ENCODE measurements at regions not wholly inside any gene's neighbourhood (a gene's known extent, or its start where the extent isn't known, plus 50 kb on each side); places are given as distances from the start of the nearest gene placed in this dataset.
A peak's percentile ranks its signal among the peaks of the same experiment; 100 is the strongest.

DNA sequence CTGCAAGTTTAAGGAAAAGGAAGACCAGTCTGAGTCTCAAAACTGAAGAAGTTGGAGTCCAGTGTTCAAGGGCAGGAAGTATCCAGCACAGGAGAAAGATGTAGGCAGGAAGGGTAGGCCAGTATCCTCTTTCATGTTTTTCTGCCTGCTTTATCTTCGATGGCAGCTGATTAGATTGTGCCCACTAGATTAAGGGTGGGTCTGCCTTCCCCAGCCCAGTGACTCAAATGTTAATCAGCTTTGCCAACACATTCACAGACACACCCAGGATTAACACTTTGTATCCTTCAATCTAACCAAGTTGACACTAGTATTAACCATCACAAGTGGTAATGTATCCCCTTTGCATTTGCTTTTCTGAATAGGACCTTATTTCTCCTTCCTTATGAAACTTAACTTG is 535.9 kb upstream of the FTMT start:
- FAIRE-seq (no peak), DNase-seq (ENCODE audit: low spot score) (no peak)

DNA sequence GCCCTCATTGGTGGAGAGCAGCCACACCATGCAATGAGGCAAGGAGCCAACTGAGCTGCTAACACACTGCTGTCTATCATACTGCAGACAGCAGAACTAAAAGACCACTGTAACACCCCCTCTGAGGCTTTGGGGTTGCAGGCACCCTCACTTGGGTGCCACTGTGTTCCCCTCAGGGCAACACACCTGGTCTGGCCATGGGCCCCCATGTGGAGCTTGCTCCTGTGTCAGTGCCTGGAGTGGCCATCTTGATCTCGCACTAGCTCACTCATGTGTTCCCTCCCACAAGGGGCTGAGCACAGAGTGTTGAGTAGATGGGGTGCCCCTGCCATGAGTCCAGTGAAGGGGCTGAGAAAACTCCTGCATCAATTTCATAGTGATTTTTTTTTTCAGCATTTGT is 532.4 kb upstream of the FTMT start:
- no peak for FAIRE-seq
- DNase-seq (ENCODE audit: low spot score), result no peak

DNA sequence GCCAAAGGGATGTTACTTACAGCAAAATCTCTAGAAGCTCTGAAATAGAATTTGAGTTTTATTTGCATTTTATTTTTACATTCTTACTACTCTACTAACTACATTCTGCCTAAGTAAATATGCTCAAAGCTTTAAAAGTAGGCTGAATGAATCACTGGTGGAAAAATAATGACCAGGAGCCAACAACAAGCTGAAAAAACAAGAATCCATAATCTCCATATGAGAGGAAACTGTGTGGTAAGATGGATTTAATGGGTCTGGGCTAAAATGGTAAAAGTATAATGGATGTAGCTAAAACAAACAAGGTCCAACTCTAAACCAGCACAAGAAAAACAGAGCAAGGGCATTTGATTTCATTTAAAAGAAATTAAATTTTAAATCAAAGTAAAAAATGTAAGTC is 525.8 kb upstream of the FTMT start:
- DNase-seq (ENCODE audit: low spot score) (no peak), FAIRE-seq (no peak)

DNA sequence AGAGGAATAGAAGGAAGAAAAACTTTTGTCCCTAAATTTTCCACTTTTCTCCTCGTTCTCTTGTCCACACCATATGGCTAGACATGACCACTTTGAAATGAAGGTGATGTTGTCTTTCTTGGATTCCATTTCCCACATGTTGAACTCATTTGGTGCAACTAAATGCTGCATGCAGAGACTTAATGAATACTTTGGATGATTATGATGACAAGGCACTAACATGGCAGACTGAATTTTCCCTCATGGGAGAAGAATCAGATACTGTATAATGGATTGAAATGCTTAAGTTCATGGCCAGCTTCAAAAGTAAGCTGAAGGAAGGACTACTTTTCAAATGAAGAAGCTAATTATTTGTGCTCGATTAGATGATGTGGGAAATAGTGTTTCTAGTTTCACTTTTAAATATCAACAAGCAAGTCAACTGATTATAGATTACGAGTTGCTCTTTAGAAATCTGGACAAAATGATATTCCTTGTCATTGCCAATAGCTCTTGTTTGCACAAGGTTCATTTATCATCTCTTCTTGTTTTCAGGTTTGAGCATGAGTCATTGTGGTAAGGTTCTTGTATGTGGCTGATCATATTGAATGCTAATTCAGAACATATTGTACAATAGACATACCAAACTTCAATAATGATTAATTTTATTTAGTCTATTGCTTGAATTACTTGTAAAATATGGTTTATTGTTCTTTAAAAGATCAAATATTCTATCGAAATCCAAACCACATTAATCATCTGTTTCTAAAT is 501.3 kb upstream of the FTMT start:
- FAIRE-seq, result no peak
- DNase-seq (ENCODE audit: low spot score), result no peak

DNA sequence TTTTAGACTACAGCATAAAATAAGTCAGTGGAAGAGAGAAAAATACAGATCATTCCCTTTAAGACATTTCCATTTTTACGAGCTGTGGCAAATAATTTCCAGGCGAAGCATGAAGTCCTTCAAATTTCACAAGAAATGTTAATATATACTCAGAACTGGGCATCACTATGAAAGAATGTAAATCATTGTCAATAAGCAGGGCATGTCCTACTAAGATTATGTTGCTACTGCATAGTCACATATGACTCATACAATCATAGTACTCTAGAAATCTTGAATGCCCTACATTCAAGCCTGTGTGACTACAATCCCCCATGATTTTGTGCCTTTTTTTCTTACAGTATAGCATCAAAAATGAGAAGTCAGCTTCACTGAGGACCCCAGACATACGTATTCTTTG is 485.2 kb upstream of the FTMT start:
- FAIRE-seq (no peak), DNase-seq (ENCODE audit: low spot score) (peak; percentile 8)

DNA sequence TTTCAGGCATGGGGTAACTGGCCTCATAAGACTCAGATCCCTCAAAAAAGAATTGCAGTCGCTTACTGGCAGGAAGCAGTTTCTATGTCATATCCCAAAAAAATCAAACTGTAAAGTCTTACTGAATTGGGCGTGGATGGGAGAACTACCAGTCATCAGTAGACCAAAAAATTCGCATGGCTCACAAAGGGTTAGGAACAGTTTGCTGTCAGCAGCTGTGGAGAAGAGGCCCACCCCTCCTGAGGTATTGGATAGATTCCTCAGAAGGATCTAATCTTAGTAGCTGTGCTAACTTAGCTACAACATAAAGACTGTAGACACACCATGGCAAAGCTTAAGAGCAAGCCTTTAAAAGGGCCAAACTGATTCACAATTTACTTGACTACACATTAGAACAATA is 478.3 kb upstream of the FTMT start:
- FAIRE-seq (no peak), DNase-seq (ENCODE audit: low spot score) (no peak)

DNA sequence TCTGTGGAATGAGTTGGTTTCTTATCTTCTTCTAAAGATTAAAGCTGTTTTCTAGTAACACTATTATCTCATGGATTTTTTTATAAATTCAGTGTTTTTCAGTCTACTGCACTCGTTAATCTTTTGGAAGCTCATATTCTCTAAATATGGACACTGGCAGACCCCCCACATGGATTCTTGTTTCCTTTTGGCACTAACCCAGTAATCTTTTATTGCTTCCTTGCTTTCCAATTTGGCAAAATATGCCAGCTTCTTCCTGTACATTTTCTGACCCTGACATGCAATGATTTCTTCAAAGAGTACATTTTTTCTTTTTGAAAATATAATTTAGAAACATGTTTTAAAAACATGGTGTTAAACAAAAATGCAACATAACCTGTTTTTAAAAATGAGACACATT is 474.2 kb upstream of the FTMT start:
- DNase-seq (ENCODE audit: low spot score), result no peak
- no peak for FAIRE-seq

DNA sequence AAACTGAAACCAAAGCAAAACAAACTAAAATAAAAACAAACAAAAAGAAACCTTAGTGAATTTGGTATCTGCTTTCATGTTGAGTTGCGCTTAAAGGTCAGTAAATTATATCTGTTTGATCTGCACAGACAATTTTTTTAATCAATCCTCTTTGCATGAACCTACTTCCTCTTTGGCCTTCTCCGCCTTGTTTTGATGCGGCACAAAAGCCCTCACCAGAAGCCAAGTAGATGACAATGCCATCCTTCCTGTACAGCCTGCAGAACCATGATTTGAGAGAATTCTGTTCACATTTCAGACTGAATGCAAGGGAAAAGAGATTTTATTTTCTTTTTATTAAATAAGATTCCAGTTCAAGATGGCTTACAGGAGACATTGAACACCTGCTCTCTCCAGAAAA is 473.6 kb upstream of the FTMT start:
- no peak for DNase-seq (ENCODE audit: low spot score)
- no peak for FAIRE-seq

DNA sequence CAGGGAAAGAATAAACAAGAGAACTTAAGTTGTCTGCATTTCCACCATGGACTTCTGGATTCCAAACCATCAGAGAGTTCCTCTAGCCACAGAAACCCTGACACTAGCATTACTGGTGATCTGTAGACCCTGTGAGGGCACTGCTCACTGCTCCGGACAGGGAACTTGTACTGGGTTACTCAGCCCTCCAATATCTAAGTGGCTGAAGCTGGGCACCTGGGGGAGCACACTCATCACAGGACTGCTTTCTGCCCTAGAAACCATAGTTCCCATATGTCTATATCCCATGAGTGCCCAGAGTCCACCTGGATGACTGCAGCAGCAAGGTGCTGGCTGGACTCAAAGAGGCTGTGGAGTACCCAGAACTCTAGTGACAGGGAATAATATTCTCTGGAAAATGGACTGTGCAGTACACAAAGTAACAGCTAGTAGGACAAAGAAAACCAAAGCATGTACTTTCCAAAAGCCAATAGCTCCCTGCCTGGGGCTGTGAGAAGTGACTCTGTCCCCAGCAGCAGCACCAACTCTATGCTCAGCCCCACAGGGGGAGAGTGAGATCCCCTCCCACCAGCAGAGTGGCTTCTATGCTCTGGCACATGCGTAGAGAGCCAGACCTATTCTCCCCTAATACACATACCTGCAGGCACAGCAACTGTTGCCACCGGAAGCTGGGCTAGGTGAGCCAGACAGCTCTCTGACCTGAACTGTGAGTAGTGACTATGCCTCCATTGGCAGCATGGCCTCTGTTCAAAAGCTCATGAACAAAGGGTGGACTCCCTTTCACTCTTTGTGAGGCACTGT is 472.9 kb upstream of the FTMT start:
- FAIRE-seq, result no peak

DNA sequence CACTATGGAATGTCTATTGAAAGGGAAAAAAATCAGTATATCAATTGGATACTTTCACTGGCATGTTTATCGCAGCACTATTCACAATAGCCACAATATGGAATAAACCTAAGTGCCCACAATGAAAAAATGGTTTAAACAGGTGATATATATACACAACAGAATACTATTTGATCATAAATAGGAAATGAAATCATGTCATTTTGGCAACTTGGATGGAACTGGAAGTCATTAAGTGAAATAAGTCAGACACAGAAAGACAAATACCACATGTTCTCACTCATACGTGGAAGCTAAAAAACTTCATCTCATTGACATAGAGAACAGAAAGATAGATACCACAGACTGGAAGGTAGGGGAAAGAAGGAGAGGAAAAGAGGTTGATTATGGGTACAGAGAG is 471.6 kb upstream of the FTMT start:
- FAIRE-seq, result no peak
- DNase-seq (ENCODE audit: low spot score), result no peak

More for the DNA sequence above, 472.9 kb upstream of the FTMT start:
- no peak for DNase-seq (ENCODE audit: low spot score)

DNA sequence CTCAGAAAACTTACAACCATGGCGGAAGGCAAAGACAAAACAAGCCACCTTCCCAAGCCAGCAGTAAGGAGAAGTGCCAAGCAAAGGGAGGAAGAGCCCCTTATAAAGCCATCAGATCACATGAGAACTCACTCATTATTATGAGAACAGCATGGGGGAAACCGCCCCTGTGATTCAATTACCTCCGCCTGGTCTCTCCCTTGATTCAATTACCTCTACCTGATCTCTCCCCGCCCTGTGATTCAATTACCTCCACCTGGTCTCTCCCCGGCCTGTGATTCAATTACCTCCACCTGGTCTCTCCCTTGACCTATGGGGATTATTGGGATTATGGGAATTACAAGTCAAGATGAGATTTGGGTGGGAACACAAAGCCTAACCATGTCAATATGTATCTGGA is 467.3 kb upstream of the FTMT start:
- FAIRE-seq (no peak), DNase-seq (ENCODE audit: low spot score) (no peak)

DNA sequence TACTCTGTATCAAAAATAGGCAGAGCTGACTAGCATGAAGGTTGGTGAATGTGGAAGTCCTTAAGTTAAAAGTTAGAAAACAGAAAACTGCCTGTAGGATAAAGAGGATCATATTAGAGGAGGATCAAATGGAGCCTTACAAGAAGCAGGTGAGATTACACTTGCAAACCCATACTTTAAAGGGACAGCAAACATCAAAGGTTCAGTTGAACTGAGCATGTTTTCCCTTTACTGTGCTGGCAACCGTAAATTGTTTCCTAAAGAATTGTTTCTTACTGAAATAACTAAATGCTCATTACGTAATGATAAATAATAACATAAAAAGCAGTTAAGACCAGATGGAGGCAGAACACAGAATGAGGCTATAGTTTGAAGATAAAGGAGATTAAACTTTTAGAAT is 465.3 kb upstream of the FTMT start:
- DNase-seq (ENCODE audit: low spot score) (no peak), FAIRE-seq (no peak)

DNA sequence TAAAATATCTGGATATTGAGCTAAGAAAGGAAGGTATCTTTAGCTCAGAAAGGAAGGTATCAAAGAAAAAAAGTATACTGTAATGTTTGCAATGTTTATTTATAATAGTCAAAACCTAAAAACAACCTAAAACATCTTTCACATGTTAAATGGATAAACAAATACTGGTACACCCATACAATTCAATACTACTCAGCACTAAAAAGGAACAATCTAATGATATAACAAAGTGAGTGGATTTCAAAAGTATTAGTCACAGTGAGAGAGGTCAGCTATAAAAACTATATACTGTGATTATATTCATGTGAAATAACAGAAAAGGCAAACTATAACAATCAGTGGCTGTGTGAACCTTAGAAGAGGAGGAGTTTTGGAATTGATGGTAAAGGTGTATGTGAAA is 455.0 kb upstream of the FTMT start:
- no peak for FAIRE-seq
- DNase-seq (ENCODE audit: low spot score), result no peak

DNA sequence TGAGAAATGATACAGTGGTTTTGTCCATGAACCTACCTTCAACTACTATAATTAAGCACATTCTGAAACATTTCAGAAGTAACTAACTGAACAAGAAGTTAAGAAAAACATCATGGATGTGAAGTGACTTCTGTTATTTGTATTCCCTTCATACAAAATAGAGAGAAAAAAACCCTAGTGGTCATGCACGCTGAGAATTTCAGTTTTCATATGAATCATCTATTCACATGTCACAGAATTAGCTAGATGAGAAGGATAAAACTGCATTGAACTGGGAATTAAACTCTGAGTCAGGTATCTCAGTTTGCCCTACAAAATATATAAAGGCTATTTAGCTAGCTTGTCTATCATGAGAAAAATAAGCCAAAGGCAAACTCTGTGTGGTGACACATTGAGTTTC is 451.8 kb upstream of the FTMT start:
- DNase-seq (ENCODE audit: low spot score) (no peak), FAIRE-seq (no peak)

DNA sequence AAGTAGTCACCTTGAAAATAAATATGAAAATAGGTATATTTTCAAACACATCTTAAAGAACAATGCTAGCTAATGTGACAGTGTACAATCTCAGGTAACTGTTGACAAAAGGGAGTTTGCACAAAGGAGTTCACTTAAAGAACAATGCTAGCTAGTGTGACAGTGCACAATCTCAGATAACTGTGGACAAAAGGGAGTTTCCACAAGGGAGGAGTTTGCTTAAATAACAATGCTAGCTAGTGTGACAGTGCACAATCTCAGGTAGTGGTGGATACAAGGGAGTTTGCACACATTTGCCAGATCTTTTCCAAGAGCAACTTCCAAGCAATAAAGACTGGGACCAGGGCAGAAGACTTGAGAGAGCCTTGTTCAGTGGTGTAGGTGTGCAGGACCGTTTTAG is 442.9 kb upstream of the FTMT start:
- FAIRE-seq (no peak), DNase-seq (ENCODE audit: low spot score) (no peak)

DNA sequence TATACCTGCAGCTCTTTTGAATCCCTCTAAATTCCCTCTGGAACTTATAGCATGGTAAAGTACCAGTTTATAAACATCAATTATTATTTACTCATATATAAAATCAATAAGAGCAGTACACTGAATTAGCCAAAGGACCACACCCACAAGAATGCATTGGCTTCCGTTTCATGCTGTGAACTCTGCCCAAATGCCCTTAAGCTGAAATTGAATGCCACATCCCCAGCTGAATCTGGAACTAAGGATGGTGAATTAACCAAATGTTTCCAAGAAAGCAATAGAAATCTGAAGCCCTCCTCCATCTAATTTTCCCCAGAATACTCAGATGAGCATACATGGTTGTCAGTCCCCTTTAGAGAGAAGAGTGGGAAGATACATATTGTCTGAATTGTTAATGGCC is 436.4 kb upstream of the FTMT start:
- no peak for FAIRE-seq

DNA sequence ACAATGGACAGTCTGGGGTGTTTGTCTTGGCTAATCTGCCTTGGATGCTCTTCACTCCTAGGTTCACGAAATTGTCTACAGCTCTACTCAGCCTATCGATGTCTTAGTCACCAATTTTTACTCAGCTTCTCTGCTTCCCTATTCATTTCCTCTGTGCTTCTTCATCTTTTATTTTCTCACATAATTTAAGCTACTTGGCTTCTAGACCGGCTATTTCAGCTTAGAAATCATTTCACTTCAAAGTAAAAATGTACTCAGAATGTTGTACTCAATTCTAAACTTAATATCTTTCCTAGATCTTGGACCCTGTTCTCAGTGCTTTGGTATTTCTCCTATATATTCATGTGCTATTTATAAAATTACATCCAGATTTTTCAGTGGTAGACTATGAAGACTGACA is 430.0 kb upstream of the FTMT start:
- no peak for DNase-seq (ENCODE audit: low spot score)
- FAIRE-seq, result no peak

More for the DNA sequence above, 436.4 kb upstream of the FTMT start:
- no peak for DNase-seq (ENCODE audit: low spot score)

DNA sequence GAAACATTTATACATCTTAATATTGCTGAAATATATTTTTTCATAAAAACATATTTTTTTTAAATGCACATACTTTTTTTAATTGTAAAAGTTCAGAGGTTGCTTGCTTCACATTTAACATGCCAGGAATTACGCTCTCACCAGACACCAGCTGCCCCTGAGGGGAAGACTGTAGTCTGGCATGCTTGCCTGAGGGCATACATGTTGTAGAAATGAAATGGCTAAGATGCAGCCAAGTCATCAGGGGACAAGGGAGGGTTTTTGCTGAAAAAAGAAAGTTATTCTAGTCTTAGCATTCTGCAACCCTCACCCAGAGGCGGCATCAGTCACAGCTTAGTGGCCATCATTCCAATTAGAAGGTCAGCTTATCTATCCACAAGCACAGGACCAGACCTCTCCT is 426.7 kb upstream of the FTMT start:
- DNase-seq (ENCODE audit: low spot score) (no peak), FAIRE-seq (no peak)

DNA sequence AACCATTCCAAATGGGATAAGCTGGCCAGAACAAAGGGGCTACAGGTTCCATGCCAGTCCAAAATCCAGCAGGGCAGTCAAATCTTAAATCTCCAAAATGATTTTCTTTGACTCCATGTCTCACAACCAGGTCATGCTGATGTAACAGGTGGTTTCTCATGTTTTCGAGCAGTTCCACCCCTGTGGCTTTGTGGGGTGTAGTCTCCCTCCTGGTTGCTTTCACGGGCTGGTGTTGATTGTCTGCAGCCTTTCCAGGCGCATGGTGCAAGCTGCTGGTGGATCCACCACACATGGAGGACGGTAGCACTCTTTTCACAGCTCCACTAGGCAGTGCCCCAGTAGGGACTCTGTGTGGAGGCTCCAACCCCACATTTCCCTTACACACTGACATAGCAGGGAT is 425.5 kb upstream of the FTMT start:
- FAIRE-seq, result no peak
- DNase-seq (ENCODE audit: low spot score), result no peak

DNA sequence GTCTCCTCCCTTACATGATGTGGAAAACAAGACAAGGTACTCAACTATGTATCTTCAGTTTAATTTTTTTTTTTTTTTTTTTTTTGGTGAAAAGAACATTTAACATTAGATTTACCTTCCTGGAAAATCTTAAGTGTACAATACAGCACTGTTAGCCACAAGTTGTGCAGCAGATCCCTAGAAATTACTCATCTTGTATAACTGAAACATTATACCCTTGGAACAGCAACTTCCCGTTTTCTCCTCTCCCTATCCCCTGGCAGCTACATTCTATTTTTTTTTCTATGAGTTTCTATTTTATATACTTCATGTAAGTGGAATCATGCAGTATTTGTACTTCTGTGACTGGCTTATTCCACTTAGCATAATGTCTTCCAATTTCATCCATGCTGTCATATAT is 421.9 kb upstream of the FTMT start:
- DNase-seq (ENCODE audit: low spot score) (no peak), FAIRE-seq (no peak)

DNA sequence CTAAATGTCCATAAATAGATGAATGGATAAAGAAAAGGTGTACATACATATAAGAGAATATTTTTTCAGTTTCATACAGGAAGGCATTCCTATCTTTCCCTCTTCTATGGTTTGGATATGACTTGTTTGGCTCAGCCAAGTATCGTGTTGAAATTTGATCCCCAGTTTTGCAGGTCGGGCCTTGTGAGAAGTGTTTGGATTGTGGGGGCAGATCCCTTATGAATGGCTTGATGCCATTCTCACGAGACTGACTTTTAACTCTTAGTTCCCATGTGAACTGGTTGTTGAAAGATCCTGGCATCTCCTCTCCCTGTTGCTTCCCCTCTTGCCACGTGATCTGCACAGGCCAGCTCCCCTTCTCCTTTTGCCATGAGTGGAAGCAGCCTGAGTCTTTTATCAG is 421.1 kb upstream of the FTMT start:
- DNase-seq (ENCODE audit: low spot score) (no peak), FAIRE-seq (no peak)

DNA sequence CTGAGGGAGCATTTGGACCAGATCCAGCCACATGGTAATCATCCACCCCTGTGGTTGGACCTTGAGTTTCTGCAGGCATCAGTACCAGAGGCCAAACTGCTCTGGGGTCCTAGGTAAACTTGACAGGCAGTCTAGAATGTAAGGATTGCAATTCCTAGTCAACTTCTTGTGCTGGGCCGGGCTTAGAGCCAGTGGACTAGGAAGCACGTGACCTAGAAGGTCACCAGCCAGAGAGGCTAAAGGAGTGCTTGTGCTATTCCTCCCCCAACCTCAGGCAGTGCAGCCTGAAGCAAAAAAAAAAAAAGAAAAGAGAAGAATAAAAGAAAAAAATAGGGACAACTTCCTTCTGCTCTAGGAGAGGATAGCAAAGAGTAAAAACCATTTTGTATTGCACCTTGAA is 406.2 kb upstream of the FTMT start:
- DNase-seq (ENCODE audit: low spot score) (no peak), FAIRE-seq (no peak)

DNA sequence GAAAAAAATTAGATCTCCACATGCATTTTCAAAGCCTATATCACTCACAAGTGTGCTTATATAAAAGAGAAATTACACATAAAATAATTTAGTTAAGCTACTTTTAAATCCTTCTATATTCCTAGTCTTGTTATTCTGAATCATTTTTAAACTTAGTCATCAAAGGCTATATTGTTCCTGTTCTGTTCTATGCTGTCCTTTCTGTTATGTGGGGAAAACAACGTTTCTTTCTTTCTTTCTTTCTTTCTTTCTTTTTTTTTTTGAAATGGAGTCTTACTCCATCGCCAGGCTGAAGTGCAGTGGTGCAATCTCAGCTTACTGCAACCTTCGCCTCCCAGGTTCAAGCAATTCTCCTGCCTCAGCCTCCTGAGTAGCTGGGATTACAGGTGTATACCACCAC is 389.2 kb upstream of the FTMT start:
- FAIRE-seq (no peak), DNase-seq (ENCODE audit: low spot score) (no peak)
